H1 (cell line): ENCODE measurements at regions not wholly inside any gene's neighbourhood (a gene's known extent, or its start where the extent isn't known, plus 50 kb on each side); places are given as distances from the start of the nearest gene placed in this dataset.

Experiments used
- CTCF ChIA-PET: fragments of 300-600 bp; sonication (Branson Sonifier 250); formaldehyde crosslinking; loops from one replicate; lab custom pipeline; 2021; ENCODE audit not compliant: partially characterized antibody; lab: Charles Lee
- POLR2A ChIA-PET: fragments of 300-600 bp; sonication (Branson Sonifier 250); formaldehyde crosslinking; loops from one replicate; lab custom pipeline; 2021; ENCODE audit warnings: inconsistent platforms; ENCODE audit not compliant: partially characterized antibody; lab: Charles Lee
- DNase-seq, 2 experiments: peaks; one replicate each; pipeline versions ENCODE4 v3.0.0 to v3.0.0-alpha.2; 2010 to 2022; ENCODE audit warnings: low spot score in 2 of 2, low read depth in 1 of 2, mixed read lengths in 1 of 2
- FAIRE-seq: peaks from 2 replicates; lab custom pipeline; 2011; peaks lifted over from hg19 to GRCh38; lab: Jason Lieb, UNC
- H2AFZ ChIP-seq: 2 replicates; pipeline ENCODE4 v1.8.1; 2012; ENCODE audit warnings: low read length, inconsistent platforms
- H2AK5ac ChIP-seq: 2 replicates; pipeline ENCODE4 v1.6.1; 2013; ENCODE audit warnings: low read depth, low read length
- H2BK120ac ChIP-seq: replicated peaks from 2 replicates; pipeline ENCODE3; 2013; ENCODE audit warnings: low read depth, low read length, inconsistent platforms
- H2BK12ac ChIP-seq: 2 replicates; pipeline ENCODE4 v1.6.1; 2013; ENCODE audit warnings: low read depth, low read length
- H2BK15ac ChIP-seq: 2 replicates; pipeline ENCODE4 v1.6.1; 2013; ENCODE audit warnings: low read length
- H2BK20ac ChIP-seq: 2 replicates; pipeline ENCODE4 v1.6.1; 2013; ENCODE audit warnings: low read length
- H2BK5ac ChIP-seq: 2 replicates; pipeline ENCODE4 v1.6.1; 2013; ENCODE audit warnings: low read depth, low read length
- H3K14ac ChIP-seq: 2 replicates; pipeline ENCODE4 v1.6.1; 2013; ENCODE audit warnings: inconsistent platforms; ENCODE audit not compliant: insufficient read length
- H3K18ac ChIP-seq: 2 replicates; pipeline ENCODE4 v1.6.1; 2013; ENCODE audit warnings: low read length; ENCODE audit errors: extremely low read depth
- H3K23ac ChIP-seq: 2 replicates; pipeline ENCODE4 v1.6.1; 2013; ENCODE audit warnings: inconsistent platforms; ENCODE audit not compliant: insufficient read length
- H3K23me2 ChIP-seq: 2 replicates; pipeline ENCODE4 v1.6.1; 2013; ENCODE audit warnings: low read depth, low read length
- H3K27ac ChIP-seq: 2 replicates; pipeline ENCODE4 v1.6.1; 2011; ENCODE audit warnings: low read depth, low read length, inconsistent platforms
- H3K27me3 ChIP-seq, 4 experiments: replicated peaks in 1 of 4; 1 replicate in 1 of 4; 2 replicates in 3 of 4; pipeline versions ENCODE4 v1.6.1 to v1.8.1; 2011 to 2013; ENCODE audit warnings: low read length in 3 of 4, mild to moderate bottlenecking in 3 of 4, inconsistent platforms in 2 of 4, mixed read lengths in 2 of 4, moderate library complexity in 1 of 4; ENCODE audit not compliant: control insufficient read depth in 3 of 4, insufficient read depth in 3 of 4; ENCODE audit errors: extremely low read depth in 1 of 4
- H3K36me3 ChIP-seq, 4 experiments: 2 replicates each; pipeline versions ENCODE4 v1.6.1 to v1.8.1; 2011 to 2013; ENCODE audit warnings: mild to moderate bottlenecking in 4 of 4, low read length in 3 of 4, moderate library complexity in 2 of 4, control low read depth in 1 of 4, inconsistent platforms in 1 of 4; ENCODE audit not compliant: insufficient read depth in 4 of 4, control insufficient read depth in 2 of 4
- H3K4ac ChIP-seq: replicated peaks from 2 replicates; pipeline ENCODE3; 2013; ENCODE audit warnings: low read length, low read depth, mixed read lengths, inconsistent platforms; ENCODE audit not compliant: insufficient read length
- H3K4me1 ChIP-seq, 4 experiments: replicated peaks in 1 of 4; 1 replicate in 1 of 4; 2 replicates in 3 of 4; pipeline versions ENCODE4 v1.6.1 to v1.8.1; 2011 to 2013; ENCODE audit warnings: low read length in 3 of 4, inconsistent platforms in 2 of 4, mixed read lengths in 1 of 4; ENCODE audit not compliant: insufficient read depth in 4 of 4, control insufficient read depth in 3 of 4
- H3K4me2 ChIP-seq, 2 experiments: 2 replicates each; pipeline versions ENCODE4 v1.6.1 to v1.8.1; 2011 to 2013; ENCODE audit warnings: low read depth in 2 of 2, low read length in 2 of 2, control low read depth in 1 of 2, inconsistent platforms in 1 of 2, mild to moderate bottlenecking in 1 of 2; ENCODE audit not compliant: insufficient read depth in 1 of 2
- H3K4me3 ChIP-seq, 4 experiments: fragments of 200-600, 300-600 bp in 1 of 4; sonication (generic), shearing (Covaris generic), sonication (Bioruptor Twin) in 1 of 4; 2 replicates each; pipeline versions ENCODE4 v1.5.1 to v1.8.1; 2011 to 2016; ENCODE audit warnings: low read length in 4 of 4, low read depth in 3 of 4, control low read depth in 2 of 4, inconsistent platforms in 2 of 4, mild to moderate bottlenecking in 2 of 4, mixed read lengths in 1 of 4, moderate library complexity in 1 of 4; ENCODE audit not compliant: insufficient read depth in 2 of 4; ENCODE audit errors: extremely low read depth in 1 of 4
- H3K56ac ChIP-seq: replicated peaks from 2 replicates; pipeline ENCODE3; 2013; ENCODE audit warnings: low read depth, mild to moderate bottlenecking, mixed read lengths, low read length, inconsistent platforms; ENCODE audit not compliant: insufficient read length
- H3K79me1 ChIP-seq: 2 replicates; pipeline ENCODE4 v1.6.1; 2013; ENCODE audit warnings: low read depth, low read length, control low read depth
- H3K79me2 ChIP-seq, 2 experiments: 2 replicates each; pipeline versions ENCODE4 v1.6.1 to v1.8.1; 2012 to 2013; ENCODE audit warnings: low read length in 2 of 2, mild to moderate bottlenecking in 2 of 2, inconsistent platforms in 1 of 2; ENCODE audit not compliant: insufficient read depth in 2 of 2, control insufficient read depth in 1 of 2
- H3K9ac ChIP-seq, 4 experiments: replicated peaks in 1 of 4; 1 replicate in 1 of 4; 2 replicates in 3 of 4; pipeline versions ENCODE4 v1.6.1 to v1.8.1; 2011 to 2013; ENCODE audit warnings: low read depth in 3 of 4, low read length in 3 of 4, control low read depth in 2 of 4, mild to moderate bottlenecking in 2 of 4, moderate library complexity in 2 of 4, inconsistent platforms in 1 of 4; ENCODE audit errors: extremely low read depth in 1 of 4
- H3K9me3 ChIP-seq, 2 experiments: 2 replicates each; pipeline versions ENCODE4 v1.6.1 to v1.8.1; 2012 to 2013; ENCODE audit warnings: mild to moderate bottlenecking in 2 of 2, moderate library complexity in 2 of 2, control low read depth in 1 of 2, inconsistent platforms in 1 of 2, low read depth in 1 of 2, low read length in 1 of 2, mixed read lengths in 1 of 2; ENCODE audit not compliant: insufficient read depth in 2 of 2
- H4K20me1 ChIP-seq, 2 experiments: replicated peaks in 1 of 2; 2 replicates each; pipeline versions ENCODE3 to v1.8.1; 2011 to 2013; ENCODE audit warnings: inconsistent platforms in 2 of 2, low read length in 2 of 2, mild to moderate bottlenecking in 1 of 2; ENCODE audit not compliant: insufficient read depth in 2 of 2, control insufficient read depth in 1 of 2
- H4K5ac ChIP-seq: 2 replicates; pipeline ENCODE4 v1.6.1; 2013; ENCODE audit warnings: low read length, low read depth, mixed read lengths, inconsistent platforms; ENCODE audit not compliant: insufficient read length
- H4K8ac ChIP-seq: 2 replicates; pipeline ENCODE4 v1.8.0; 2013; ENCODE audit warnings: mild to moderate bottlenecking, moderate library complexity, low read length, inconsistent platforms; ENCODE audit not compliant: insufficient read depth; ENCODE audit errors: extremely low read depth
- H4K91ac ChIP-seq: replicated peaks from 2 replicates; pipeline ENCODE3; 2013; ENCODE audit warnings: low read length, mixed read lengths, inconsistent platforms; ENCODE audit not compliant: insufficient read length
- CEBPB ChIP-seq: IDR thresholded peaks from 2 replicates; pipeline ENCODE4 v1.6.1; 2012; ENCODE audit warnings: low read depth, low read length
- SRF ChIP-seq: IDR thresholded peaks from 2 replicates; pipeline ENCODE4 v1.6.1; 2011; ENCODE audit warnings: mild to moderate bottlenecking, low read depth, low read length, moderate library complexity
- ZNF274 ChIP-seq: IDR thresholded peaks from 2 replicates; pipeline ENCODE4 v1.7.0; 2012; ENCODE audit warnings: low read length, borderline replicate concordance; ENCODE audit errors: extremely low read depth
- WGBS, 2 experiments: shearing (Covaris generic) in 1 of 2; methylation state at CpG; one replicate each; pipeline versions ENCODE4 v1.1.6 to v1.1.7; 2013 to 2015; ENCODE audit warnings: low lambda C conversion rate in 2 of 2, mixed read lengths in 2 of 2, inconsistent platforms in 1 of 2, low coverage in 1 of 2, missing lambda C conversion rate in 1 of 2; ENCODE audit not compliant: insufficient replicate concordance in 2 of 2, insufficient coverage in 1 of 2, insufficient read length in 1 of 2; ENCODE audit errors: extremely low coverage in 1 of 2, missing lambda C conversion rate in 1 of 2; 5-methylcytosine and 5-hydroxymethylcytosine counted together
- TF ChIP-seq, protein P1 (sequence below): IDR thresholded peaks from 2 replicates; pipeline ENCODE4 v1.6.1; 2011; ENCODE audit warnings: low read length, improper control_type of control experiment

GRCh38 chr15:62969442-62970089 lies 73.0 kb upstream of the TPM1 start:
- no peak overlapping the region for H3K23ac ChIP-seq
- TF ChIP-seq, protein P1, sequence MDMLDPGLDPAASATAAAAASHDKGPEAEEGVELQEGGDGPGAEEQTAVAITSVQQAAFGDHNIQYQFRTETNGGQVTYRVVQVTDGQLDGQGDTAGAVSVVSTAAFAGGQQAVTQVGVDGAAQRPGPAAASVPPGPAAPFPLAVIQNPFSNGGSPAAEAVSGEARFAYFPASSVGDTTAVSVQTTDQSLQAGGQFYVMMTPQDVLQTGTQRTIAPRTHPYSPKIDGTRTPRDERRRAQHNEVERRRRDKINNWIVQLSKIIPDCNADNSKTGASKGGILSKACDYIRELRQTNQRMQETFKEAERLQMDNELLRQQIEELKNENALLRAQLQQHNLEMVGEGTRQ, result no peak
- peak; percentile 32; the same call in 1 of the 2 replicates for TF ChIP-seq CEBPB
- no peak for TF ChIP-seq ZNF274
- peak; percentile 39; the same call in 1 of the 2 replicates for TF ChIP-seq SRF
- H4K20me1 ChIP-seq, result no peaks in the 10 kb centered on the region
- no peaks in the 10 kb centered on the region for H3K9me3 ChIP-seq
- H2BK12ac ChIP-seq, result no peak overlapping the region
- WGBS, 2 experiments, result 100% methylated on average over 1 of the region's 1 CpG; no CpG with 5 or more reads in 1 of the 2 experiments
- no peak overlapping the region for H2BK20ac ChIP-seq
- H3K14ac ChIP-seq, result no peak overlapping the region
- ChIA-PET POLR2A (interaction anchor here (0.6 kb wide), 1 partner anchor 78 kb away, joined by 3 read pairs; no protein-coding TSS in a partner anchor), CTCF (interaction anchor here (1.0 to 1.3 kb wide), 2 partner anchors 52 to 123 kb away, joined by 3 to 5 read pairs; no protein-coding TSS in a partner anchor)
- no peak overlapping the region; the same call in 1 of the 2 replicates for H2AK5ac ChIP-seq
- H3K79me2 ChIP-seq, result no peaks in the 10 kb centered on the region
- FAIRE-seq, result peak; percentile 65
- no peak overlapping the region for H2BK5ac ChIP-seq
- H3K23me2 ChIP-seq, result no peaks in the 10 kb centered on the region
- no peak for DNase-seq
- no peak overlapping the region for H3K27ac ChIP-seq
- no peak overlapping the region for H4K91ac ChIP-seq
- H4K5ac ChIP-seq, result no peak overlapping the region
- no peaks in the 10 kb centered on the region; a peak in 1 of 7 replicates for H3K27me3 ChIP-seq
- H4K8ac ChIP-seq, result no peak overlapping the region
- no peak overlapping the region for H3K18ac ChIP-seq
- no peak overlapping the region for H3K56ac ChIP-seq
- no peak overlapping the region for H2BK120ac ChIP-seq
- no peak overlapping the region for H3K9ac ChIP-seq
- 0 out of 2 replicates have a peak overlapping the region, but pooled peaks have one; percentile 36 for H2AFZ ChIP-seq
- no peak overlapping the region for H3K4me3 ChIP-seq
- H3K79me1 ChIP-seq, result no peaks in the 10 kb centered on the region
- no peak overlapping the region for H2BK15ac ChIP-seq
- H3K4me2 ChIP-seq, result no peak overlapping the region
- peaks cover 0 to 6% (median 0%) of the 10 kb centered on the region in 4 experiments; a peak in 1 of 7 replicates for H3K4me1 ChIP-seq
- H3K36me3 ChIP-seq, result no peaks in the 10 kb centered on the region
- H3K4ac ChIP-seq, result no peak overlapping the region
